MV-4-11 (cell line): ENCODE measurements at regions not wholly inside any gene's neighbourhood (a gene's known extent, or its start where the extent isn't known, plus 50 kb on each side); places are given as distances from the start of the nearest gene placed in this dataset.
A peak's percentile ranks its signal among the peaks of the same experiment; 100 is the strongest.

Experiments
- DNase-seq: peaks from one replicate; lab custom pipeline; 2025; lab: John Stamatoyannopoulos, UW

DNA sequence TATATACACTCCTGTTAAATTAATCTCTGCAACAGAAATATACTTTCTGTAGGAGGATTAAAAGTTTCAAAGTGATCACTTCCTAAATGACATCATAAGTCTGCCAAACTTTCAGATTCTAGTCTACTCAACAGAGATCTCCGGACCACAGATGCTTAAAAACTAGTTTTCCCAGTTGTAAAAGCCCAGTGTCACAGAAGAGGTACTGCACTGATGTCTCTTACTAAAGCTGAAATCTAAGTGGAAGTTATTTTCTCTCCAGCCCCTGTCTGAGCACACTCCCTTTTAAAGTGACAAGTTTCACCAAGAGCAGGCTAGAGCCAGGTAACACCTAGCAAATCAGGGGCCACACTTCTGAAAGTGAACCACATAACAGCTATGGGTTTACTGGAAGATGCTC is 71.6 kb upstream of the DST start:
- DNase-seq, result no peak

DNA sequence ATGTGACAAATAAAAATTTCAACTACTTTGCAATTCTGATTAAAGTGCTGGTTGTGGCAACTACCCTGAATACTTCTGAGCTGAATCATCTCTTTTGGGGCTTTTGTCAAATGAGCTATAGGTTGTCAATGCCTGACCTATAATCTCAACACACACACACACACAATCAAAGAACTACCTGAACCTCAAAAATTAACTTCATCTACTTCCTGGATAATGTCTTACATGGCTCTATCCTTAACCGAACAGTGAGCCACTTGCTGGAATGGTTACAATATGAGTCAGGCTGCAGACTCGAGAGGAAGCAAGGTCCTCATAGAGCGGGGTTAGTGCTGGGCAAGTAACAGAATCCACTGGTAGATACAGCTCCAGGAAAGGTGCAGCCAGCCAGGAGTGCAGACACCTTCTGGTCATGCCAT is 70.6 kb upstream of the DST start:
- no peak for DNase-seq

DNA sequence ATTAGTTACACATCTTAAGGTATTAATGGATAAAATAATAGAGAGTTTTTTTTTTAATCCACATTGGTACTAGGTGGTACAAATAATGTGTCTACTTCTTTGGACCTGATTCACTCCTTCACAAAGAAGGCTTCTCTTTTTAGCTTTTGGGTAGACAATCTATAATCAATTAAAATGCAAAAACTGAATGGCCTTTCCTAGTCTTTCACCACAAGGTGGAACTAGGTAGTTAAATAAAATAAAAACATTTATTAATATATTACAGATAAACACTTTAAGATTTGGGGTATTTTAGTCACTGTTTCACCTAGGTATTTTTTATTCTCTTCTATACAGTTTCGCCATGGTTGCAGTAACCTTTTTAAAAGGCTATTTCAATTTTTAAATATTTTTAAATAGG is 68.3 kb upstream of the DST start:
- DNase-seq, result no peak

DNA sequence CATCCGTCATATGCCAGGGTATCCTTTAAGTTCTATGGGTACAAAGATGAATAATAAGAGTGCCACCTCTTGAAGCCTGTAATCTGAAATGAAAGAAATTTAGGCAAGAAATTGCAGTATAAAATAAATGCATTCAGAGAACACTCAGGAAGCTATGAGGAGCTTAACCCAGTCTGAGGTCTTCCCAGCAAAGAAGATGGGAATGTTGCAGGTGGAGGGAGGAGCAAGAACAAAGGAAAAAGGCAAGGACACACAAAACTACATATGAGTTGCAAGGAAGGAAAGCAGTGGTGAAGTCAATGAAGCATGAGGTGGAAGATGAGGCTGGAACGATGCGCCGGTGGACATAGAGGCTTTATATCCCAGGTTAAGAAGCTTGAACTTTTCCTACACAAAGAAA is 67.0 kb upstream of the DST start:
- no peak for DNase-seq

DNA sequence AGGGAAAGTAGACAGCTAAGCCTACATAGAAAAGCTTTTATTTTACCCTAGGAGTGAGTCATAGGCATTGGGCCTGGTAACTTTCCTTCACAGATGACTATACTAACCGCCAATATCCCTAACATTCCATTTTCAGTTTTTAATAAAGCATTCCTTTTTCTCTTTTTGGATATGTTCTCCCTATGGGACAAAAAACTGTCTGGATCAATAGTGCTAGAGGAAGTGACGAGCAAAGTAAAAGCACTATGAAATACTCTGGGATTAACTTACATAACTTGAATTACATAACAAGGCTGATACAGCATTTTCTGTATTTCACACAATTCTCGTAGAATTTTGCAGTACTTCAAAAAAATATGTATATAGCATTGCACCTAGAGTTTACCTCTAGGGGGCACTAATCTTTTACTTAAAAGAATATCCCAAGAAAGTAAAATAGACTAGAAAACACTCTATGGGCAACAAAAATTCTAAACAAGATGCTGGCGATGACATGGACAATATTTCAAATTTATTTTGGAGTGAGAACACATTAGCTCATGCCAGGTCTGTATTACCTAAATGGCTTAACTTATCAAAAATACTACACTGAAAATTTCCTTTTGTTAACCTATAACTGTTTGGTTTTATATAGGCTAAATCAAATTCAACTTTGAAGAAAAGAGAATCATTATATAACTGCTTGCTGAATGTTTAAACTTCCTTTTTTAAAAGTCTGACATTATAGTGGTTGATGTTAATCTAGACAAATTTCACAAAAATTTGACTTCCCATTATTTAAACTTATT is 66.3 kb upstream of the DST start:
- peak; percentile 77 for DNase-seq

DNA sequence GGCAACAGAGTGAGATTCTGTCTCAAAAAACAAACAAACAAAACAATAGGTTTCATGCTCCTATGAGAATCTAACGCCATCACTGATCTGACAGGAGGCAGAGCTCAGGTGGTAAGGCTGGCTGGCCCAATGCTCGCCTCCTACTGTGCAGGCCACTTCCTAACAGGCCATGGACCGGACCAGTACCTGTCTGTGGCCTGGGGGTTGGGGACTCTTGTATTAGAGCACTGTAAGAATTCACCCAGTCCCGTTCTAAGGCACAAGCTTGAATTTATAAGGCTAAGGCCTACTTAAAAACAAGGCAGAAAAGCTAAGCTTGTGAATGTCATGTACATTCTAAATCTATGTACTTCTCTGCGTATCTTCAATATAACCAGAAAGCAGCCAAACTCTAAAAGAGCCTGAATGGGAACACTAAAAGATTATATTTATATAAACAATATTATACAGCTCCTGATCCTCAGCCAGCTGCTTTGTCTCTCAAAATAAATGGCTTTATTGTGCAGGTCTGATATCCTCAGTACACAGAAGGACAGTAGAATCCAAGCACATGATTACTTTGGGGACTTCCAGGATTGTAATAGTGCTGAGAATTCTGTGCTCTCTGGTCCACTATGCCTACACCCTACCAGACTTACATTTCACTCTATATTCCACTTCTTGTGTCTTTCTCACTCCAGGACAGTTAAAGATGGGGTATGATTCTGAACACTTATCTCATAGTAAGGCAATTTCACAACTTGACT is 64.5 kb upstream of the DST start:
- DNase-seq, result no peak

DNA sequence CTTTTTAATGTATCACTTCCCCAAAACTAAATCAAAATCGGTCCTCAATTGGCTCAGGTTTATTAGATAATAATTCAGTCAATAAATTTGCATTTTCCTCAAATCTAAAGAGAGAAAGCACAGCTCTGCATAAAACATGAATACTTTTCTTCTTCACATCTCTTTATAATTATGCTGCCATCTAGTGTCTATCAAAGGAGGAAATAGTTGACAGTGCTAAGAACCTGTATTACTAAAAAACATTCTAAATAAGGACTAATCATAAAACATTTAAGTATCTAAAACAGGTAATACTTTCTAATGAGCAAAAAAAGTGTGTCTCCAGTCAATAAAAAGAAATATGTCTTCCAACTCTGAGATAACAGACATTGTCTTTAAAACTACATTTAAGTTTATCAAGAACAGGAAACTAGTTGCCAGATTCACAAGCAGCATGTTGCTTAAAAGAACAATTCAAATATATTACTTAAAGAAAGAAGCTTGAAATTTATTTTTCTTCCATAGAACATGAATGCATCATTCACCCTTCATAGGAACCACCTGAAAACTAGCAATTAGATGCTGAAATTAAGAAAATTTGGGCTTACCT is 56.5 kb upstream of the DST start:
- DNase-seq, result peak; percentile 27

DNA sequence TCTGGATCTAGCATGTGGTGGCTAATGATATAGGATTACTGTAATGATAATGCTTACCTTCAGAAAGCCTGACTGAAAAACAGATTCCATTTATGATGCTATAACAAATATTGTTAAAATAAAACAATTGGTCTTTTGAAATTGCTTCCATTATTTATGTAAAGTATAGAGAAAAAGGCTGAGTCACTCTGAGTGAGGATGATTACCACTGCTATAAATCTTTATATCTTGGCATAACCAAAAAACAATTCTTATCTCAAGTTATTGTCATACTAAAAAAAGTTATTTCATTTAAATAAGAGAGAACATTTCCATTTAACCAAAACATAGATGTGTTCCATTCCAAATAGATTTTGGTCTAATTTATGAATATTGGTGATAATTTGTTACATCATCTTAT is 53.0 kb upstream of the DST start:
- DNase-seq, result no peak

DNA sequence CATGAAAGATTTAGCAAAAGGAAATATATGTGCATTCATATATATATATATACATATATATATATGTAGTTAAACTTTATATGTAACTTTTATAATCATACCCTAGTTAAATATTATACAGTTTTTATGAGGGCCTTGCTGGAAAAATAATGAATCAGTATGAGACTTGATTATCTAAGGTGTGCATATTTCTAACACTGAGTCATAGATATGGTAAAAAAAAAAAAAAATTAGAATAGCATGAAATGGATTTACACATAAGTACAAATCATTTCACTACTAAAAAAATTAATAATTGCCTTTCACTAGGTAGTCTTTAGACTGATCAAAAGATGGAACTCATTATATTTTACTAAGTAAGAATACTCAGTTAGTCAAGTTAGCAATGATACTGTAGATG is 51.3 kb upstream of the DST start:
- no peak for DNase-seq

DNA sequence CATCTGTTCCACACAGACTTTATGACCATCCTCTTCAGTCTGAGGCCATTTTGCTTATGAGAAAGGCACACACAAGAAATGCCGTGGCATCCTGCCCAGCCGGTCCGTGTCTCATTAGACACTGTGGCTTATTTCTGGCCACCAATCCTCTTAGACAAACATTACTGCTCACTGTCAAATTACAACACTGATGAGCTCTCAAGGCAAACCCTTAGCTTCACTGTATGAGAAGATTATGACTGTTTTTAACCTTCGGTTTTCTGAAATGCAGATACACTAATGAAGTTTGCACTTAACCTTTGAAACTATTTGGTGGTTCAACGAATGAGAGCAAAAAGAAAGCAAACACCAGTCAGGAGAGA is 50.5 kb upstream of the DST start:
- DNase-seq, result no peak

DNA sequence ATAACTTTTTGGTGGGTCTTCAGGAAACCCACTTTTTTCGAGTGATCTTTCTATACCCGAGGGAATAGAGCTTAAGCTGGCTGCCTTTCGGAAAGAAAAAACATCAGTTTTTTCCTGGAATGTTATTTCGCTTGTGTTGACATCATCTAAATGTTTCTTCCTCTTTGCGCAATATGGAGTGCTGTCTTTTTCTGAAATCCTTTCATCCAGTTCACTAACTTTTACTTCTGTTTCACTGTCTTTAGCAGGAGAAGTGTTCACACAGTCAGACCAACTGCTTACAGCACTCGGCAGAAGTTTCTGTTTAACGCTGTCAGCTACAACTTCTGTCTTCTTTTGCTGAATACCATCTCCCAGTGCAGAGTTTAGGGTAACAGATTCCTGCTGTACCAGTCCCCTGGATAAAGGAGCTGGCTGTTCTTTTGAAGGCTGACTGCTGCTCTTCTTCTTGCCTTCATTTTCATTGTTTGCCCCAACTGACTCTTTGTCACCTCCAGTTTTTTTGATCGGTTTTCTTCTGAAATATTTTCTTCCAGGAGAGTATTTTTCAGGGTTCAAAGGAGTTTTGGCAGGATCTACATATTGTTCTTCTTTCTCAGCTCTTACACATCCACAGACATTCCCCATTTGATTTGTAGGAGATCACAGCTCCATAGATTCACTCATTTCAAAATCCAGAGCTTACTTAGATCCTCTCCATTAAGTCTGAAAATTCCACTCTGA is 50.0 kb upstream of the DST start:
- peak; percentile 61 for DNase-seq
